Testis (tissue), 2 donors: ENCODE measurements at regions not wholly inside any gene's neighbourhood (a gene's known extent, or its start where the extent isn't known, plus 50 kb on each side); places are given as distances from the start of the nearest gene placed in this dataset.
"Not testable (repeated sequence)": the region's sequence is repeated elsewhere in the genome, so short reads cannot be mapped to it uniquely, and the experiment has no call there.

Source experiments
- DNase-seq: peaks from one replicate; pipeline ENCODE4 v3.0.0-alpha.2; 2019
- H3K27ac ChIP-seq, 2 donors: fragments of 200-600 bp; sonication (generic); one replicate each; pipeline ENCODE4 v1.5.1; 2019
- H3K27me3 ChIP-seq: fragments of 200-600 bp; sonication (generic); one replicate; pipeline ENCODE4 v1.5.1; 2019
- H3K36me3 ChIP-seq: fragments of 200-600 bp; sonication (generic); one replicate; pipeline ENCODE4 v1.5.1; 2017; ENCODE audit warnings: low read depth; ENCODE audit errors: missing control alignments
- H3K4me1 ChIP-seq: fragments of 200-600 bp; sonication (generic); one replicate; pipeline ENCODE4 v1.5.1; 2019
- H3K4me3 ChIP-seq, 2 donors: fragments of 200-600 bp; sonication (generic); one replicate each; pipeline ENCODE4 v1.5.1; 2017 to 2019
- H3K9me3 ChIP-seq: fragments of 200-600 bp; sonication (generic); one replicate; pipeline ENCODE4 v1.5.1; 2017
- POLR2A ChIP-seq: fragments of 450-650 bp; IDR thresholded peaks from one replicate; pipeline ENCODE4 v1.6.1; 2017; ENCODE audit warnings: antibody characterized with exemption, mild to moderate bottlenecking, moderate library complexity
- WGBS, 2 donors: methylation state at CpG; one replicate each; pipeline ENCODE4 v1.1.5; 2018; 5-methylcytosine and 5-hydroxymethylcytosine counted together
- intact Hi-C: fragments of 100-400 bp; cut with DNase I; formaldehyde crosslinking; loops from one replicate; pipeline ENCODE4 v1.15.1; 2023; ENCODE audit warnings: low total_unique reads
- TF ChIP-seq, protein P1 (sequence below), 3 experiments: fragments of 450-650 bp in 2 of 3; fragments of 200-600 bp in 1 of 3; sonication (generic) in 1 of 3; IDR thresholded peaks; one replicate each; pipeline ENCODE4 v1.5.1; 2016 to 2019; ENCODE audit warnings: antibody characterized with exemption in 3 of 3, mild to moderate bottlenecking in 2 of 3, moderate library complexity in 1 of 3

DNA sequence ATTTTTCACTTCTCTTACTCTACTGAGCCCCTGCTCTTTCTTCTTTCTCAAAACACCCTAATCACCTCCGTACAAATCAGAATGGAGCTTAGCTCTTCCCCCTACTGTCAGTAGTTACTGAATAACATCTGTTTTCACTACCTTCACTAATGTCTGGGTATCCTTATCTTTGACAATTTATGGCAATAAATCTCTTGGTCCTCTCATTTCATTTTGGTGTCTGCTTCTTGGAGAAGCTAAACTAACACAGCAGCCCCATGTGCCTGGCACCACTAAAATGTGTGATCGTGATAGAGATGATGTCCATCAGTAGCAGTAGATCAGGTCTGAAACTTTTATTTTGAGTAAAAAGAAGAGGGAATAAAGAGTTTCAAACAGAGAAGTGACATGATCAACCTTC is 496.5 kb downstream of the PID1 start:
- no peak for DNase-seq
- peaks cover 4% of the 10 kb centered on the region for H3K4me1 ChIP-seq
- no peaks in the 10 kb centered on the region for H3K27me3 ChIP-seq
- TF ChIP-seq, protein P1, sequence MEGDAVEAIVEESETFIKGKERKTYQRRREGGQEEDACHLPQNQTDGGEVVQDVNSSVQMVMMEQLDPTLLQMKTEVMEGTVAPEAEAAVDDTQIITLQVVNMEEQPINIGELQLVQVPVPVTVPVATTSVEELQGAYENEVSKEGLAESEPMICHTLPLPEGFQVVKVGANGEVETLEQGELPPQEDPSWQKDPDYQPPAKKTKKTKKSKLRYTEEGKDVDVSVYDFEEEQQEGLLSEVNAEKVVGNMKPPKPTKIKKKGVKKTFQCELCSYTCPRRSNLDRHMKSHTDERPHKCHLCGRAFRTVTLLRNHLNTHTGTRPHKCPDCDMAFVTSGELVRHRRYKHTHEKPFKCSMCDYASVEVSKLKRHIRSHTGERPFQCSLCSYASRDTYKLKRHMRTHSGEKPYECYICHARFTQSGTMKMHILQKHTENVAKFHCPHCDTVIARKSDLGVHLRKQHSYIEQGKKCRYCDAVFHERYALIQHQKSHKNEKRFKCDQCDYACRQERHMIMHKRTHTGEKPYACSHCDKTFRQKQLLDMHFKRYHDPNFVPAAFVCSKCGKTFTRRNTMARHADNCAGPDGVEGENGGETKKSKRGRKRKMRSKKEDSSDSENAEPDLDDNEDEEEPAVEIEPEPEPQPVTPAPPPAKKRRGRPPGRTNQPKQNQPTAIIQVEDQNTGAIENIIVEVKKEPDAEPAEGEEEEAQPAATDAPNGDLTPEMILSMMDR (IDR thresholded peaks at IDR 0.05), result no peak
- TF ChIP-seq POLR2A, result no peak
- H3K27ac ChIP-seq, result no peak overlapping the region
- intact Hi-C loops, result no loop called here
- no peaks in the 10 kb centered on the region for H3K9me3 ChIP-seq
- WGBS, 2 donors, result 71 to 79% methylated on average over 2 of the region's 2 CpGs
- no peaks in the 10 kb centered on the region for H3K36me3 ChIP-seq
- no peak overlapping the region for H3K4me3 ChIP-seq

DNA sequence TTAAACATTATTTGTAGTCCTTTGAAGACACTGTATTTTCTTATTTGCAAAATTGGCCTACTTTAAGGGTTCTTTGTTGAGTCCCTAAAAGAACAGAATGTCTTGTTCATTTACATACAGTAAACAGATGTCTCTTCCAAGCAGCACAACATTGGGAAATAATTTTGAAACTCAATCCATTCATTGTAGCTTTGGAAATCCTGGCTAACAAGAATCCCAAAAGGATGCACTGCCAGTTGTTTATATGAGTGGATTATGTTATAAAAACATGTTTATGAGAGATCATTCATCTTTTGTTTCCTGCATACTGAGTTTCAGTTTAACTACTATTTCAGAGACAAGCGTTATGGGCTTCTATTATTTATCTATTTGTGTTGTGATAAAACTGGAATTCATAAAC is 499.3 kb downstream of the PID1 start:
- Histone ChIP-seq H3K27me3 (no peaks in the 10 kb centered on the region), H3K36me3 (no peaks in the 10 kb centered on the region), H3K27ac (peak overlapping the region; percentile 46 to 71), H3K4me1 (peaks cover 4% of the 10 kb centered on the region), H3K4me3 (no peak overlapping the region), H3K9me3 (no peaks in the 10 kb centered on the region)
- intact Hi-C loops, result no loop called here
- TF ChIP-seq POLR2A, result no peak
- TF ChIP-seq, protein P1 (IDR thresholded peaks at IDR 0.05), result no peak
- WGBS, 2 donors, result 36 to 49% methylated on average over 1 of the region's 1 CpG
- DNase-seq, result no peak

DNA sequence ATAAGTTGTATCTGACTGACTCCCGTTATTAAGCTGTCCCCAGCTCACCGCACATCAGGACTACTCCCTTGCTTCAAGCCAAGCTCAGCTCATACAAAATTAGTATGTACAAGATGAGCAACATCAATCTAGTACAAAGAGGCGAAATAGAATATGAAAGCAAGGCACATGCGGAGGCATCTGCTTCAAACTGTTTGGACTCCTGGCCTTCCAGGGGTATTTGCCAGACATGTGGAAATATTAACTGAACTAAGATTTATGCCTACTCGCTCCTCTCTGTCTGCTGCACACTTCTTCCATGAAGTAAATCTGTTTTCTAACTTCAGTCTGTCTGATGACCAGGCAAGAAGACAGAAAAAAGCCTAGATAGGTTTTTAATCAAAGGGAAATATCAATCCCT is 499.8 kb downstream of the PID1 start:
- WGBS, 2 donors, result 53 to 64% methylated on average over 5 of the region's 5 CpGs
- no peaks in the 10 kb centered on the region for H3K27me3 ChIP-seq
- H3K9me3 ChIP-seq, result no peaks in the 10 kb centered on the region
- TF ChIP-seq, protein P1 (IDR thresholded peaks at IDR 0.05), result no peak
- TF ChIP-seq POLR2A, result no peak
- H3K36me3 ChIP-seq, result no peaks in the 10 kb centered on the region
- H3K4me1 ChIP-seq, result peaks cover 4% of the 10 kb centered on the region
- peak; percentile 46 for DNase-seq
- no peak overlapping the region for H3K4me3 ChIP-seq
- intact Hi-C loops, result no loop called here
- H3K27ac ChIP-seq, result peak overlapping the region; percentile 67 to 71

DNA sequence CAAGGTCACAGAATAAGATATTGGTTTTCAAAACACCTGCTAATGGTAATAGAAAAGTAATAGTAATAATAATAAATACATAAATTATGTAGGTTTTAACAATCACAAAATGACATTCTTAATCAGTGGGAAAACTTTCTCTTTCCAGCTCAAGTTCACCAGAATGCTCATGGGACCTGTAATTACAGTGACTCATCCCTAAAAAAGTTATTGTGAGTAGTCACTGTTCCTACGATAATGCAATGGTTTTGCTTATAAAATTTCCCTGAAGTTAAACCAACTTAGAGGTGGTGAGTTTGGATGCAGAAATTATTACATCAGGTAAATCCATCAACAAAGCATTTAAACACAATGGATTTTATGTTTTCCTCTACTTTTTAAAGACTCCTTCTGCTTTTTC is 502.3 kb downstream of the PID1 start:
- Histone ChIP-seq H3K4me3 (no peak overlapping the region), H3K27ac (peak overlapping the region in 1 of 2 donors; percentile 71), H3K27me3 (no peaks in the 10 kb centered on the region), H3K36me3 (no peaks in the 10 kb centered on the region), H3K9me3 (no peaks in the 10 kb centered on the region), H3K4me1 (peaks cover 4% of the 10 kb centered on the region)
- 28 to 44% methylated on average over 1 of the region's 1 CpG for WGBS, 2 donors
- intact Hi-C loops, result no loop called here
- TF ChIP-seq POLR2A, result no peak
- DNase-seq, result no peak

DNA sequence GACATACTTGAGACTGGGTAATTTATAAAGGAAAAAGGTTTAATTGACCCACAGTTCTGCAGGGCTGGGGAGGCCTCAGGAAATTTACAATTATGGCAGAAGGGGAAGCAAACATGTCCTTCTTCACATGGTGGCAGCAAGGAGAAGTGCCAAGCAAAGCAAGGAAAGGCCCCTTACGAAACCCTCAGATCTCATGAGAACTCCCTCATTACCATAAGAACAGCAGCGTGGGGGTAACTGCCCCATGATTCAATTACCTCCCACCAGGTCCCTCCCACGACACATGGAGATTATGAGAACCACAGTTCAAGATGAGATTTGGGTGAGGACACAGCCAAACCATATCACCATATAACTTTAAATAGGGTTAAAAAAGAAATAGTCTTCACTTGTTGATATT is 502.9 kb downstream of the PID1 start:
- DNase-seq, H3K4me3 ChIP-seq, H3K27me3 ChIP-seq, H3K36me3 ChIP-seq, H3K9me3 ChIP-seq, intact Hi-C loops, H3K4me1 ChIP-seq: not testable (repeated sequence)
- H3K27ac ChIP-seq, result peak overlapping the region in 1 of 2 donors; percentile 58
- 69 to 75% methylated on average over 3 of the region's 3 CpGs for WGBS, 2 donors

DNA sequence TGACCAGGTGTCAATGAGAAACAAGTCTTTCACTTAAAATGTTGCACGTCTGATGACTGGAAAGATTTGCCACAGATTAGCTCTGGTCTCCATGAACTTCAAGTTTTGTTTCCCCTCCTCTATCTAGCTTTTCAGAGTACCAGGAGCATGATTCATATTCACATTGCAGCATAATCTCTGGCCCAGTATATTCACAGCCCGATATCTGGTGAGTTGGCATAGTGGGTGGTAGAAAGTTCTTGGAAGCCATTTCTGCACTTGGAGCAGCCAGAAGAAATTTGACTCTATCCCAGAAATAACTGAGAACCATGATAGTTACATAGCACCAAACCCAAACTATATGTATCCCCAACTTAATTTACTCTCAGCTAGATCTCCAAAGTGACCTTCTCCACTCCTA is 503.9 kb downstream of the PID1 start:
- H3K27ac ChIP-seq, result no peak overlapping the region
- H3K9me3 ChIP-seq, result no peaks in the 10 kb centered on the region
- no peak overlapping the region for H3K4me3 ChIP-seq
- WGBS, 2 donors, result 80 to 85% methylated on average over 2 of the region's 2 CpGs
- no peak for TF ChIP-seq POLR2A
- TF ChIP-seq, protein P1 (IDR thresholded peaks at IDR 0.05), result no peak
- DNase-seq, result no peak
- H3K27me3 ChIP-seq, result no peaks in the 10 kb centered on the region
- no peaks in the 10 kb centered on the region for H3K36me3 ChIP-seq
- peaks cover 4% of the 10 kb centered on the region for H3K4me1 ChIP-seq
- intact Hi-C loops, result no loop called here
